GM12878 (cell line): ENCODE measurements at regions not wholly inside any gene's neighbourhood (a gene's known extent, or its start where the extent isn't known, plus 50 kb on each side); places are given as distances from the start of the nearest gene placed in this dataset.

Experiments
- BCLAF1 ChIP-seq: fragments of 450-650 bp; IDR thresholded peaks from 2 replicates; pipeline ENCODE4 v1.6.1; 2017; ENCODE audit warnings: antibody characterized with exemption, mild to moderate bottlenecking, moderate library complexity
- CTCF ChIP-seq, 3 experiments: IDR thresholded peaks in 2 of 3; conservative IDR thresholded peaks in 1 of 3; 2 replicates each; pipeline ENCODE4 v1.5.1; 2011; ENCODE audit warnings: low read depth in 3 of 3, low read length in 3 of 3, mild to moderate bottlenecking in 3 of 3, control low read depth in 2 of 3, moderate library complexity in 2 of 3, inconsistent platforms in 1 of 3, mixed read lengths in 1 of 3; ENCODE audit not compliant: control insufficient read depth in 2 of 3, insufficient read depth in 1 of 3; ENCODE audit errors: extremely low read depth in 1 of 3
- EP300 ChIP-seq, 2 experiments: fragments of 150-350 bp in 1 of 2; IDR thresholded peaks; 2 replicates each; pipeline ENCODE4 v1.6.1; 2011 to 2012; ENCODE audit warnings: low read depth in 2 of 2, low read length in 2 of 2, borderline replicate concordance in 1 of 2, improper control_type of control experiment in 1 of 2, inconsistent platforms in 1 of 2; ENCODE audit not compliant: control insufficient read depth in 1 of 2
- HCFC1 ChIP-seq: fragments of 150-350 bp; IDR thresholded peaks from 2 replicates; pipeline ENCODE4 v1.6.1; 2014; ENCODE audit warnings: low read length
- RCOR1 ChIP-seq: conservative IDR thresholded peaks from 2 replicates; pipeline ENCODE4 v1.6.1; 2012; ENCODE audit warnings: low read depth, low read length, improper control_type of control experiment
- TF ChIP-seq, protein P1 (sequence below): fragments of 450-650 bp; IDR thresholded peaks from 2 replicates; pipeline ENCODE4 v1.6.1; 2014; ENCODE audit warnings: mild to moderate bottlenecking

DNA sequence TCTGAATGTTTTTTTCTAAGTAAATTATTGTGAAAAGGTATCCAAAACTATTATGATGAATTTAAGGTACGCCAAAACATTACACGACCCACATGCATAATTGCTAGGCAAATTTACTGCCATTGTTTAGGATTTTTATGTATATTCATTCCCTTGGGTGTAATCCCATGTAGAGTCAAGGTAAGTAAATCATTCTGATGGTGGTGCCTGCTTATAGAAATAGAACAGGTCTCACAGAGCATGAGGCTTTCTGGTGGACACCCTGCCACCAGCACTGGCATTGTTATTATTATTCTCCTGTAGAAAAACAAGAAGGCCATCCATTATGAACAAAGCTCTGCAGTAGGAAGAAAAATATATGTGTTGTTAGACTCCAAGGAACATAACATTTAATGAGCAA, 111.7 kb upstream of the ZNF804B start:
- no peak for TF ChIP-seq BCLAF1
- no peak for TF ChIP-seq CTCF (IDR thresholded peaks at IDR 0.05 in 2 of 3, conservative IDR thresholded peaks at IDR 0.05 in 1 of 3; ENCODE audit: control insufficient read depth in 2 of 3, extremely low read depth in 1 of 3, insufficient read depth in 1 of 3, low read depth in 3 of 3, low read length in 3 of 3)
- no peak for TF ChIP-seq HCFC1
- TF ChIP-seq EP300 (IDR thresholded peaks at IDR 0.05; ENCODE audit: borderline replicate concordance in 1 of 2, control insufficient read depth in 1 of 2, low read depth in 2 of 2, low read length in 2 of 2), result no peak
- TF ChIP-seq RCOR1, result no peak
- TF ChIP-seq, protein P1, sequence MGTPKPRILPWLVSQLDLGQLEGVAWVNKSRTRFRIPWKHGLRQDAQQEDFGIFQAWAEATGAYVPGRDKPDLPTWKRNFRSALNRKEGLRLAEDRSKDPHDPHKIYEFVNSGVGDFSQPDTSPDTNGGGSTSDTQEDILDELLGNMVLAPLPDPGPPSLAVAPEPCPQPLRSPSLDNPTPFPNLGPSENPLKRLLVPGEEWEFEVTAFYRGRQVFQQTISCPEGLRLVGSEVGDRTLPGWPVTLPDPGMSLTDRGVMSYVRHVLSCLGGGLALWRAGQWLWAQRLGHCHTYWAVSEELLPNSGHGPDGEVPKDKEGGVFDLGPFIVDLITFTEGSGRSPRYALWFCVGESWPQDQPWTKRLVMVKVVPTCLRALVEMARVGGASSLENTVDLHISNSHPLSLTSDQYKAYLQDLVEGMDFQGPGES, result no peak
